Neural progenitor cell (in vitro differentiated cells): ENCODE measurements at regions not wholly inside any gene's neighbourhood (a gene's known extent, or its start where the extent isn't known, plus 50 kb on each side); places are given as distances from the start of the nearest gene placed in this dataset.
A peak's percentile ranks its signal among the peaks of the same experiment; 100 is the strongest.

Source experiments
- DNase-seq: peaks from one replicate; pipeline ENCODE4 v3.0.0-alpha.2; 2016; ENCODE audit warnings: low spot score
- H2AFZ ChIP-seq: fragments of 200-600 bp; sonication (generic); replicated peaks from 2 replicates; pipeline ENCODE4 v1.6.1; 2016; ENCODE audit warnings: antibody characterized with exemption
- H3F3A ChIP-seq: fragments of 200-600 bp; sonication (generic); 2 replicates; pipeline ENCODE4 v1.6.1; 2016; ENCODE audit warnings: antibody characterized with exemption, low read depth
- H3K27ac ChIP-seq: fragments of 200-600 bp; sonication (generic); 2 replicates; pipeline ENCODE4 v1.5.1; 2016; ENCODE audit warnings: mild to moderate bottlenecking
- H3K27me3 ChIP-seq: fragments of 200-600 bp; sonication (generic); 2 replicates; pipeline ENCODE4 v1.6.1; 2016; ENCODE audit warnings: mild to moderate bottlenecking, moderate library complexity
- H3K36me3 ChIP-seq: fragments of 200-600 bp; sonication (generic); 2 replicates; pipeline ENCODE4 v1.5.1; 2016
- H3K4me1 ChIP-seq: fragments of 200-600 bp; sonication (generic); 2 replicates; pipeline ENCODE4 v1.6.1; 2016; ENCODE audit warnings: mixed run types
- H3K4me2 ChIP-seq: fragments of 200-600 bp; sonication (generic); 2 replicates; pipeline ENCODE4 v1.6.1; 2016
- H3K4me3 ChIP-seq: fragments of 200-600 bp; sonication (generic); 2 replicates; pipeline ENCODE4 v1.5.1; 2016
- H3K79me2 ChIP-seq: fragments of 200-600 bp; sonication (generic); 2 replicates; pipeline ENCODE4 v1.6.1; 2016; ENCODE audit warnings: low read depth
- H3K9ac ChIP-seq: fragments of 200-600 bp; sonication (generic); 2 replicates; pipeline ENCODE4 v1.6.1; 2016
- H3K9me3 ChIP-seq: fragments of 200-600 bp; sonication (generic); 2 replicates; pipeline ENCODE4 v1.5.1; 2016; ENCODE audit warnings: low read depth
- H4K20me1 ChIP-seq: fragments of 200-600 bp; sonication (generic); 2 replicates; pipeline ENCODE4 v1.6.1; 2016; ENCODE audit warnings: low read depth
- H3K27ac Mint-ChIP-seq: 3 replicates; pipeline ENCODE4 v1.8.0; 2021; ENCODE audit warnings: mixed read lengths
- H3K27me3 Mint-ChIP-seq: 2 replicates; pipeline ENCODE4 v1.8.0; 2022; ENCODE audit warnings: low read depth, mild to moderate bottlenecking, inconsistent platforms, moderate library complexity, mixed read lengths; ENCODE audit not compliant: insufficient read depth
- H3K36me3 Mint-ChIP-seq: 3 replicates; pipeline ENCODE4 v1.8.0; 2021; ENCODE audit warnings: mixed read lengths
- H3K4me1 Mint-ChIP-seq: 3 replicates; pipeline ENCODE4 v1.8.0; 2021; ENCODE audit warnings: mixed read lengths
- H3K4me3 Mint-ChIP-seq: 3 replicates; pipeline ENCODE4 v1.8.0; 2021; ENCODE audit warnings: mild to moderate bottlenecking, moderate library complexity, mixed read lengths
- H3K9me3 Mint-ChIP-seq: 3 replicates; pipeline ENCODE4 v1.8.0; 2020; ENCODE audit warnings: mixed read lengths
- CTCF ChIP-seq: fragments of 200-600 bp; sonication (generic); IDR thresholded peaks from 2 replicates; pipeline ENCODE4 v1.5.1; 2017; ENCODE audit warnings: antibody characterized with exemption, mild to moderate bottlenecking
- EZH2 ChIP-seq: fragments of 200-600 bp; sonication (generic); IDR thresholded peaks from 2 replicates; pipeline ENCODE4 v1.6.1; 2017; ENCODE audit warnings: antibody characterized with exemption, mild to moderate bottlenecking, moderate library complexity
- EZH2phosphoT487 ChIP-seq: fragments of 200-600 bp; sonication (generic); IDR thresholded peaks from 2 replicates; pipeline ENCODE4 v1.6.1; 2017; ENCODE audit warnings: antibody characterized with exemption

GRCh38 chr20:36824142-36824940 lies 50.8 kb upstream of the DSN1 start:
- peaks cover 13% of the 10 kb centered on the region for H3F3A ChIP-seq
- H3K4me3 ChIP-seq, result no peak overlapping the region
- no peak overlapping the region for H2AFZ ChIP-seq
- peaks cover 3% of the 10 kb centered on the region for H4K20me1 ChIP-seq
- H3K9ac ChIP-seq, result no peak overlapping the region
- Mint-ChIP-seq H3K36me3 (peaks cover 25% of the 10 kb centered on the region), H3K9me3 (no peaks in the 10 kb centered on the region), H3K27me3 (no peaks in the 10 kb centered on the region), H3K4me3 (no peak overlapping the region), H3K4me1 (peaks cover 22% of the 10 kb centered on the region), H3K27ac (peak overlapping the region; percentile 3)
- H3K4me1 ChIP-seq, result peaks cover 20% of the 10 kb centered on the region
- H3K36me3 ChIP-seq, result peaks cover 3% of the 10 kb centered on the region
- no peak for TF ChIP-seq CTCF
- TF ChIP-seq EZH2, result no peak
- TF ChIP-seq EZH2phosphoT487, result no peak
- no peak for DNase-seq
- H3K9me3 ChIP-seq, result no peaks in the 10 kb centered on the region
- H3K4me2 ChIP-seq, result no peak overlapping the region
- H3K27ac ChIP-seq, result peak overlapping the region; percentile 6
- H3K79me2 ChIP-seq, result no peaks in the 10 kb centered on the region
- no peaks in the 10 kb centered on the region for H3K27me3 ChIP-seq

- DNase-seq, result peak; percentile 34
- Histone ChIP-seq H3K4me3 (no peak overlapping the region), H3K79me2 (no peaks in the 10 kb centered on the region), H3K9me3 (no peaks in the 10 kb centered on the region), H3K4me1 (peaks cover 9% of the 10 kb centered on the region), H3K4me2 (no peak overlapping the region), H3K27ac (no peak overlapping the region), H3K9ac (no peak overlapping the region), H3F3A (peaks cover 5% of the 10 kb centered on the region), H2AFZ (no peak overlapping the region), H3K27me3 (no peaks in the 10 kb centered on the region), H3K36me3 (peaks cover 3% of the 10 kb centered on the region), H4K20me1 (no peaks in the 10 kb centered on the region)
- Mint-ChIP-seq H3K27ac (peak overlapping the region; percentile 29), H3K36me3 (peaks cover 25% of the 10 kb centered on the region), H3K4me1 (peaks cover 13% of the 10 kb centered on the region), H3K27me3 (no peaks in the 10 kb centered on the region), H3K9me3 (no peaks in the 10 kb centered on the region), H3K4me3 (no peak overlapping the region)
- no peak for TF ChIP-seq EZH2
- TF ChIP-seq CTCF, result no peak
- TF ChIP-seq EZH2phosphoT487, result no peak
Measured at GRCh38 chr20:36825385-36826104, 50.4 kb upstream of the TLDC2 start.
